MM.1S (cell line): ENCODE measurements at regions not wholly inside any gene's neighbourhood (a gene's known extent, or its start where the extent isn't known, plus 50 kb on each side); places are given as distances from the start of the nearest gene placed in this dataset.

Experiments used
- DNase-seq: peaks from one replicate; pipeline ENCODE4 v3.0.0-alpha.2; 2015
- H2AFZ ChIP-seq: fragments of 300-600 bp; sonication (generic); 2 replicates; pipeline ENCODE4 v1.6.0; 2016; ENCODE audit warnings: antibody characterized with exemption, low read length
- H3F3A ChIP-seq: fragments of 300-600 bp; sonication (generic); 2 replicates; pipeline ENCODE4 v1.6.1; 2016; ENCODE audit warnings: mild to moderate bottlenecking, antibody characterized with exemption, low read length, moderate library complexity, mixed read lengths; ENCODE audit not compliant: insufficient read depth
- H3K27ac ChIP-seq: fragments of 300-600 bp; sonication (generic); 2 replicates; pipeline ENCODE4 v1.5.1; 2016; ENCODE audit warnings: mild to moderate bottlenecking, low read length
- H3K27me3 ChIP-seq: fragments of 300-600 bp; sonication (generic); replicated peaks from 2 replicates; pipeline ENCODE4 v1.6.0; 2016; ENCODE audit warnings: low read length; ENCODE audit not compliant: insufficient read depth
- H3K36me3 ChIP-seq: fragments of 300-600 bp; sonication (generic); replicated peaks from 2 replicates; pipeline ENCODE4 v1.6.1; 2016; ENCODE audit warnings: mild to moderate bottlenecking, low read length, mixed read lengths; ENCODE audit not compliant: insufficient read depth
- H3K4me1 ChIP-seq: fragments of 300-600 bp; sonication (generic); 2 replicates; pipeline ENCODE4 v1.6.1; 2016; ENCODE audit warnings: low read length, mixed read lengths
- H3K4me2 ChIP-seq: fragments of 300-600 bp; sonication (generic); 2 replicates; pipeline ENCODE4 v1.6.0; 2016; ENCODE audit warnings: low read depth, low read length
- H3K4me3 ChIP-seq: fragments of 300-600 bp; sonication (generic); 2 replicates; pipeline ENCODE4 v1.5.1; 2016; ENCODE audit warnings: low read length, mixed read lengths
- H3K79me2 ChIP-seq: fragments of 300-600 bp; sonication (generic); 2 replicates; pipeline ENCODE4 v1.6.1; 2016; ENCODE audit warnings: mixed run types, low read length, mixed read lengths
- H3K9ac ChIP-seq: fragments of 300-600 bp; sonication (generic); 2 replicates; pipeline ENCODE4 v1.6.1; 2016; ENCODE audit warnings: low read length, mixed read lengths
- H3K9me2 ChIP-seq: fragments of 300-600 bp; sonication (generic); replicated peaks from 2 replicates; pipeline ENCODE4 v1.6.1; 2016; ENCODE audit warnings: mild to moderate bottlenecking, low read length, mixed read lengths; ENCODE audit not compliant: insufficient read depth
- H3K9me3 ChIP-seq: fragments of 300-600 bp; sonication (generic); replicated peaks from 2 replicates; pipeline ENCODE4 v1.6.1; 2016; ENCODE audit warnings: mild to moderate bottlenecking, low read length, mixed read lengths; ENCODE audit not compliant: insufficient read depth
- H4K20me1 ChIP-seq: fragments of 300-600 bp; sonication (generic); 2 replicates; pipeline ENCODE4 v1.6.1; 2016; ENCODE audit warnings: mild to moderate bottlenecking, low read length, moderate library complexity, mixed read lengths; ENCODE audit not compliant: insufficient read depth
- EZH2 ChIP-seq: fragments of 300-600 bp; sonication (generic); optimal IDR thresholded peaks from 2 replicates; pipeline ENCODE3; 2017; ENCODE audit warnings: low read depth, mild to moderate bottlenecking, antibody characterized with exemption, low read length, mixed read lengths
- EZH2phosphoT487 ChIP-seq: fragments of 300-600 bp; sonication (generic); IDR thresholded peaks from 2 replicates; pipeline ENCODE4 v1.6.1; 2018; ENCODE audit warnings: antibody characterized with exemption, low read length
- TF ChIP-seq, protein P1 (sequence below): fragments of 300-600 bp; sonication (generic); IDR thresholded peaks from 2 replicates; pipeline ENCODE4 v1.5.1; 2016; ENCODE audit warnings: antibody characterized with exemption, low read length, mixed read lengths

DNA sequence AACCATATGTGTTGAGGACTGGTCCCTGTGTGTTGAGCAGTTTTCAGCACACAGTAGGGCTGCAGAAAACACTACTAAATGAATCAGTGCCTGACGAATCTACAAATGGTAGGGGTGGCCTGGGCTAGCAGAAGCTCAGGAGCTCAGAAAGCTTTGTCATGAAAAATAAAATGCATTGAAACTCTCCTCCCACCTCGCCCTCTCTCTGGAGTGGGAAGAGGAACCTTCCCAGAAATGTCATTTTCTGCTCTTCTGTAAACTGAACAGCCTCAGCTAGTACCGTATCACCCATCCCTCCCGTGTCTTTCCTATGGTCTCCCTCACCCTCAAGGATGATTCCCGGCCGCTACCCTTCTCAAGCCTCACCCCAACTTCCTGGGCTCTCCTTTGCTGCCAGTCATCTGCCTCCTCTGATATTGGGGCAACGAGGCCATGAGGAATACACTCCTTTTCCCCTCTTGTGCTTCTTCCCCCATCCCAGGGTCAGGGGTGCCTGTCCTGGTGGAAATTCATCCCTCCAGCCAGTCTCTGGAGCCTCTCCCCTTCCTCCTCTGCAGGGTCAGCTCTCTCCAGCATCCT is 734.5 kb downstream of the PTPRU start:
- no peaks in the 10 kb centered on the region for H4K20me1 ChIP-seq
- TF ChIP-seq EZH2: no peak
- no peak for TF ChIP-seq EZH2phosphoT487
- TF ChIP-seq, protein P1, sequence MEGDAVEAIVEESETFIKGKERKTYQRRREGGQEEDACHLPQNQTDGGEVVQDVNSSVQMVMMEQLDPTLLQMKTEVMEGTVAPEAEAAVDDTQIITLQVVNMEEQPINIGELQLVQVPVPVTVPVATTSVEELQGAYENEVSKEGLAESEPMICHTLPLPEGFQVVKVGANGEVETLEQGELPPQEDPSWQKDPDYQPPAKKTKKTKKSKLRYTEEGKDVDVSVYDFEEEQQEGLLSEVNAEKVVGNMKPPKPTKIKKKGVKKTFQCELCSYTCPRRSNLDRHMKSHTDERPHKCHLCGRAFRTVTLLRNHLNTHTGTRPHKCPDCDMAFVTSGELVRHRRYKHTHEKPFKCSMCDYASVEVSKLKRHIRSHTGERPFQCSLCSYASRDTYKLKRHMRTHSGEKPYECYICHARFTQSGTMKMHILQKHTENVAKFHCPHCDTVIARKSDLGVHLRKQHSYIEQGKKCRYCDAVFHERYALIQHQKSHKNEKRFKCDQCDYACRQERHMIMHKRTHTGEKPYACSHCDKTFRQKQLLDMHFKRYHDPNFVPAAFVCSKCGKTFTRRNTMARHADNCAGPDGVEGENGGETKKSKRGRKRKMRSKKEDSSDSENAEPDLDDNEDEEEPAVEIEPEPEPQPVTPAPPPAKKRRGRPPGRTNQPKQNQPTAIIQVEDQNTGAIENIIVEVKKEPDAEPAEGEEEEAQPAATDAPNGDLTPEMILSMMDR: no peak
- no peaks in the 10 kb centered on the region for H3K4me1 ChIP-seq
- peaks cover 43% of the 10 kb centered on the region for H3K27me3 ChIP-seq
- H2AFZ ChIP-seq: no peak overlapping the region
- H3K27ac ChIP-seq: no peak overlapping the region
- H3K36me3 ChIP-seq: no peaks in the 10 kb centered on the region
- H3K4me2 ChIP-seq: no peak overlapping the region
- no peak overlapping the region for H3K4me3 ChIP-seq
- H3K9me2 ChIP-seq: no peaks in the 10 kb centered on the region
- H3K9me3 ChIP-seq: no peaks in the 10 kb centered on the region
- H3F3A ChIP-seq: no peaks in the 10 kb centered on the region
- DNase-seq: no peak
- no peak overlapping the region for H3K9ac ChIP-seq
- H3K79me2 ChIP-seq: no peaks in the 10 kb centered on the region

DNA sequence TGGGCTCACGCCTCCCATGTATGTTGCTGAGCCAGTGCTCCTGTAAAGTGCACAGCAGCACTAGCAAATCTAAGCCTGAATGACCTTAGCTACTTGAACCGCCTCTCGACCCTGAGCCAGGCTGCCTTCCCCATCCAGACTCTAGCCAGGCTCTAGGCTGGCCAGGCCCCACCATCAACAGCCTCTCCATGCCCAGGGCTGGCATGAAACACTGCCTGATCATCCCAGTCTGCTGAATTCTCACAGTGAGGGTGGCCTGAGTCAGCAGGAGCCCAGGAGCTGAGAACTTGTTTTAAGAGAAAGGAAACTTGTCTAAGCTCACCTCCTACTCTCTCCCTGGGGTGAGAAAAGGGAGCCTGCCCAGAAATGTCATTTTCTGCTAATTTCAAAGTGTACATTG is 733.3 kb downstream of the PTPRU start:
- Histone ChIP-seq H3K9me2 (no peaks in the 10 kb centered on the region), H3K27ac (no peak overlapping the region), H3K79me2 (no peaks in the 10 kb centered on the region), H3K4me2 (no peak overlapping the region), H2AFZ (no peak overlapping the region), H3K4me3 (no peak overlapping the region), H3K9ac (no peak overlapping the region), H3K9me3 (no peaks in the 10 kb centered on the region), H3K36me3 (no peaks in the 10 kb centered on the region), H3K4me1 (no peaks in the 10 kb centered on the region), H3K27me3 (peaks cover 55% of the 10 kb centered on the region), H4K20me1 (no peaks in the 10 kb centered on the region), H3F3A (no peaks in the 10 kb centered on the region)
- no peak for DNase-seq
- TF ChIP-seq EZH2phosphoT487 (no peak), EZH2 (no peak)
- TF ChIP-seq, protein P1: no peak

DNA sequence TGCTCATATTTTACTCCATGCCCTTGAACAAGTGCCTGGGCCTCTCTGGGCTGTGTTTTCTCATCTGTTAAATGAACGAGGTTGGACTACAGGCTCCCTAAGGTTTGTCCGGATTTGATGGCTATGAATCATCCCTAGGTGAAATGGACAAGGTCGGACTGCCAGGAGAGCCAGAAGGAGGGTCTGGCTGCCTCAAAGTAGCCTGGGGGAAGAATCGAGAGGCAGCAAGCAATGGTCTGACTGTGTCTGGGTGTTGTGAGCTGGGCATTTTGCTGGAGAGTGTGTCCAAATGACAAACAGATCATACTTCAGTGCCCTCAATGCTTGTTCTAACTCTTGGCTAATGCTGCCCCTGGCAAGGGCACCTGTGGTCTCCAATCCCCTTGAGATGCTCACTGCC is 730.9 kb downstream of the PTPRU start:
- Histone ChIP-seq H3K79me2 (no peaks in the 10 kb centered on the region), H3K9ac (no peak overlapping the region), H3K27ac (no peak overlapping the region), H2AFZ (no peak overlapping the region), H3K36me3 (no peaks in the 10 kb centered on the region), H3K4me2 (no peak overlapping the region), H3K9me3 (no peaks in the 10 kb centered on the region), H3K27me3 (peaks cover 74% of the 10 kb centered on the region), H3K9me2 (no peaks in the 10 kb centered on the region), H3K4me1 (no peaks in the 10 kb centered on the region), H3K4me3 (no peak overlapping the region), H4K20me1 (no peaks in the 10 kb centered on the region), H3F3A (no peaks in the 10 kb centered on the region)
- TF ChIP-seq EZH2phosphoT487: no peak
- TF ChIP-seq, protein P1: no peak
- no peak for TF ChIP-seq EZH2
- no peak for DNase-seq
